GM19240 (cell line): ENCODE measurements at regions not wholly inside any gene's neighbourhood (a gene's known extent, or its start where the extent isn't known, plus 50 kb on each side); places are given as distances from the start of the nearest gene placed in this dataset.

Source experiments
- DNase-seq: peaks from one replicate; pipeline ENCODE4 v3.0.0; 2011; ENCODE audit warnings: low spot score; ENCODE audit not compliant: insufficient read length

DNA sequence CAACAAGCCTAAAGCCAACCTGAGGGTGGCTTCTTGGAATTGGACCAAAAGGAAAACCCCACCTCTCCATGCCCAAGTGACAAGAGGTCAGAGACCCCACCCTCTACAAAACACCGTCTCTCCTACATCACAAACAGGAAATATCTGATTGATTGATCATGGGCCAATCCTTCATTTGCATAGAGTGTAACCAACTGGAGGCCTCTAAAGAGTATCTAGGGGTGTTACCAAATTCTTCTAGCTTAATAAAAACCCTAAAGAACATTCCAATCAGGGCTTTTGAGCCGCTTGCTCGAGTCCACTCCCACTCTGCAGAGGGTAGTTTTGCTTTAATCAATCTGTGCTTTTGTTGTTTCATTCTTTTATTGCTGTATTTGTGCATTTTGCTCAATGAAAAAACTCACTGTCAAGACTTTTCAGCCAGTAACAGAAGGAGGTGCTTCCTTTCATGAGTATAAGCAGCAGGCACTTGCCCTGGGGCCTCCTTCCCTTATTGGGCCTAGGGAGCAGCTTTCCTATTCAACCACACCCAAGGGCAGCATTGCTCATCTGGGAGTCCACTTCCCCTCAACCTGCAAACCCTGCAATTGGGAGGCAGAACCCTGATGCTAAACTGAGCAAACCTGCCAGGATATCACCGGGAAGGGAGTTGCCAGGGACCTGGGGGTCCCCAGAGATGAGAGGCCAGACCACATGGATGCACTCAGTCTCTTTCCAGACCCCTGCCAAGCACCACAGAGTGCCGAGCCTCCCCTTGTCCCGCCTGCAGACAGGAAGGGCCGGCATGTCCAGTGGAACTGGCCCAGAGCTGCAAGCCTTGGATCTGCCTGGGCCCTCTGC lies 154.3 kb upstream of the VSTM2B start:
- DNase-seq: no peak

- no peak for DNase-seq
Observed at GRCh38 chr19:29372091-29372415, 153.7 kb upstream of the VSTM2B start.

GRCh38 chr19:29372461-29372860 lies 153.3 kb upstream of the VSTM2B start:
- DNase-seq: no peak

- no peak for DNase-seq
Observed at GRCh38 chr19:29372921-29373797, 152.6 kb upstream of the VSTM2B start.

- DNase-seq: no peak
Observed at GRCh38 chr19:29375429-29376119, 150.2 kb upstream of the VSTM2B start.

- no peak for DNase-seq
Observed at GRCh38 chr19:29376855-29377354, 148.9 kb upstream of the VSTM2B start.

GRCh38 chr19:29378126-29378525 lies 147.7 kb upstream of the VSTM2B start:
- no peak for DNase-seq

- DNase-seq: no peak
Observed at GRCh38 chr19:29378543-29379080, 147.2 kb upstream of the VSTM2B start.

- no peak for DNase-seq
Observed at GRCh38 chr19:29379257-29380021, 146.4 kb upstream of the VSTM2B start.

GRCh38 chr19:29380581-29380980 lies 145.2 kb upstream of the VSTM2B start:
- DNase-seq: no peak

DNA sequence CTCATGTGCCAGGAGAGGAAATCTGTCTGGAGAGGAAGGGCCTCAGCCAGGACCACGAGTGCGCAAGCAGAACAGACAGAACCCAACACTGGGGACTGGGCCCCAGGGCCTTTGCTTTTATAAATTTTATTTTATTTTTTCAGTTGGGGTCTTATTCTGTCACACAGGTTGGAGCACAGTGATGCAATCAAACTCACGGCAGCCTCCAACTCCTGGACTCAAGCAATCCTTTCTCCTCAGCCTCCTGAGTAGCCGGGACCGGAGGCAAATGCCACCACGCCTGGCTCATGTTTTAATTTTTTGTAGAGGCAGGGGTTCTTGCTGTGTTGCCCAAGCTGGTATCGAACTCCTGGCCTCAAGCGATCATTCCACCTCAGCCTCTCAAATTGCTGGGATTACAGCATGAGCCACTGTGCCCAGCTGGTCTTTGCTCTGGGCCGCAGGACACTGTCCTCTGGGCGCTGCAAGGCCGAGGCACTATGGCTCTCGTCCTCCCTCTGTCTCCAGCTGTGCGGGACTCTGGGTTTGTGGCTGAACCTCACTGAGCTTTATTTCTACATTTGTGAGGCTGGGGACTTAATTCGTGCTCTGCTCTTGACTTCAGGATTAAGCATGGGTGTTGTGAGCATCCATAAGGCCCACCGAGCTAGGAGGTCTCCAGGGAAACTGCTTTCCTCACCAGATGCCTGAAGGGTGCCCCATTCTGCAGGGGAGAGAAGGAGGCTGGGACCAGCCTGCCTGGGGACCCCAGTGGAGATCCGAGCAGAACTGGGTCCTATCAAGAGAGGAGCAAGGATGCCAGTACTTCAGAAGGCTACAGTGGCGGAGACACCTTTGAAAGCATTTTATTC lies 144.2 kb upstream of the VSTM2B start:
- no peak for DNase-seq

DNA sequence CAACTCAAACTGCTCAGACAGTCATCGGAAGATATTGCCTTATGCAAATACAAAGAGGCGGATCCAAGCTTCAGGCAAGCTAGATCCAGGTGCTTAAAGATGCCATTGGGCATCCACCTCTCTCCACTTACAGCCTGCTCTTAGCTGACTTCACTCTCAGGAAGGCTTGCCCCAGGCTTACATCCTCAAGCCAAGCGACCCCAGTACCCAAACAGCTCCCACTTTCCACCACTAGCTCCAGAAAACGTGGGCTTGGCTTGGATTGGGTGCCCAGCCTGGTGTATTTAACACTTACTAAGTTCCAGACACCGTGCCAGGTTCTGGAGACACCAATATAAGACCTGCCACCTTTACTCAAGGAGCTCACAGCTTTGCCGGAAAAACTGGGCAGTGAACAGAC lies 142.1 kb upstream of the VSTM2B start:
- no peak for DNase-seq

DNA sequence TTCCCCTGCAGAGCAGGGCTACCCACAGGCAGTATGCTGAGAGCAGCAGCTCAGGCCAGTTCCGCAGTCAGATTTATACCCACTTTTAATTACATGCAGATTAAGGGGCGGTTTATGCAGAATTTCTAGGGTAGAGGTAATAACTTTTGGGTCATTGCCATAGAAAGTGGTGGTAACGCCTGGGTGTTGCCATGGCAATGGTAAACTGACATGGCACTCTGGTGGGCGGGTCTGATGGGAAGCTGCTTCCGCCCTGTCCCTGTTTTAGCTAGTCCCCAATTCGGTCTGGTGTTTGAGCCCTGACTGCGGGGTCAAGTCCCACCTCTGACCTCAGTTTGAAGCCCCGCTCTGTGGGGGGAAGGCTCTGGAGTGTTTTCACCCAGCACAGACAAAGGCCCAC lies 141.1 kb upstream of the VSTM2B start:
- no peak for DNase-seq

- no peak for DNase-seq
Observed at GRCh38 chr19:29385191-29385795, 140.5 kb upstream of the VSTM2B start.

DNA sequence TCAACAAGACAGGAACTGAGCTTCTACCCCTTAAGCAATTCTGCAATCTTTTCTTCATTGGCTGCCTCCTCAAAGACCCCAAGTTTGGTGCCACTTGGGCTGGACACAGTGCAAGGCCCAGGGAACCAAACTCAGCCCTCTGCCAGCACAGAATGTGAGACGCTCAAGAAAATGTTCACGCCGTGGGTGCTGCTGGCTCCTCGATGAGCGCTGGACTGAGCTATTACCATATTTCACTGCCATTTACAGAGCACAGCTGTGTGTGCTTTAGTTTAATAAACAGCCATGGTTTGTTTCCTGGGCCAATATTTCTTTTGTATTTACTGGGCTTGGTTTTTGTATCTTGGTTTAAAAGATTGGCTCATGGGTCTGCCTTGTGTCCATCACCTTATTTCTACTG lies 138.8 kb upstream of the VSTM2B start:
- no peak for DNase-seq

- DNase-seq: no peak
Observed at GRCh38 chr19:29387586-29387985, 138.2 kb upstream of the VSTM2B start.

DNA sequence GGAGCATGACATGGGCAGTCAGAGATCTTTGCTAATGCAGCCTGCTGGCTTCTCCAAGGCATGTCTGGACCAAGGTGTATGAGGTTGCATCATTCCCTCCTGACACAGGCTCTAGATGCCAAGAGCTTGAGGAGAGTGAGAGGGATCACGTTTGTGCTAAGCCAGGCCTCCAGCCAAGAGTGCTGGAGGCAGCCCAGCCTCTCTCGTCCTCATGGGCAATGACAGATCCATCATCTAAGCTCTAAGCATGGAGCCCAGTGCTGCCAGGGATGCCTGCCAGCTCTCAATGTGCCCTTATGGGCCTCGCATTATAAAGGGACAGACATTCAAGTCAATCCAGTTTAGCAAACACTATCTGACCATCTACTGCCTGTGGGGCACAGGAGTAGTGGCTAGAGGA lies 136.3 kb upstream of the VSTM2B start:
- DNase-seq: no peak

GRCh38 chr19:29390742-29391141 lies 135.1 kb upstream of the VSTM2B start:
- DNase-seq: no peak

DNA sequence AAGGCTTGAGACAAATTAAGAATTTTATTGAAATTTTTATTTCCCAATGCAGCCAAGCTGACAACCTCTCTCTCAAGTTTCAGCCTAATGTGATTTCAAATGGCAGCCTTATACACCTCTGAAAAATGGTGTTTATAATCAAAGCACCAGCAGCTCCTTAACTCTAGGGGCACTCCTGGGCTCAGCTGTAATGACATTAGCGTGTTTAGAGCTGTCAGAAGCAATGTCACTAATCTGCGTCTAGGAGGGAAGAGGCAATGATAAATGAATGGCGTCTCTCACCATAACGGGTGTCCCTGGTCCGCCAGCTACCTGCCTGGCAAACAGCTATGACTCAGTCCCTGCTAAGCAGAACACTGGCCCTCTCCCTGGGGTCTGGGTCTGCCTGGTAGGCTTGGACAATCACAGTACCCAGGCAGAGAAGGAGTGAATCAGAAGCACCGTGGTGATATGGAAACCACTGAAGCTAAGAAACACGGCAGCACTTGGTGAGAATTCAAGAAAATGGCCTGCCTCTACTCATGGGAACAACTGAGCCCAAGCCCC lies 131.8 kb upstream of the VSTM2B start:
- DNase-seq: no peak
